ENCODE measurements at regions not wholly inside any gene's neighbourhood (a gene's known extent, or its start where the extent isn't known, plus 50 kb on each side); places are given as distances from the start of the nearest gene placed in this dataset.

GRCh38 chr5:133730866-133731265 lies 118.5 kb upstream of the FSTL4 start:
- TF ChIP-seq ZNF565 (CRISPR knock-in tag; conservative IDR thresholded peaks at IDR 0.05; ENCODE audit: low read depth) (no peak), PATZ1 (CRISPR knock-in tag; IDR thresholded peaks at IDR 0.05; ENCODE audit: borderline replicate concordance) (no peak), TCF4 (CRISPR knock-in tag; IDR thresholded peaks at IDR 0.05; ENCODE audit: borderline replicate concordance) (no peak), SNAI2 (CRISPR knock-in tag; IDR thresholded peaks at IDR 0.05) (no peak), OSR1 (CRISPR knock-in tag; IDR thresholded peaks at IDR 0.05) (no peak), ARNTL (CRISPR knock-in tag; IDR thresholded peaks at IDR 0.05; ENCODE audit: borderline replicate concordance, low read depth) (no peak)
